Lung (tissue), 11 donors: ENCODE measurements at regions not wholly inside any gene's neighbourhood (a gene's known extent, or its start where the extent isn't known, plus 50 kb on each side); places are given as distances from the start of the nearest gene placed in this dataset.

Source experiments
- ATAC-seq: fragments of 200-7000 bp; cut with Tn5 transposase; one replicate; pipeline ENCODE4 v1.9.1; 2020; ENCODE audit warnings: moderate number of reproducible peaks; ENCODE audit not compliant: insufficient read depth, low FRiP score
- DNase-seq, 3 donors: peaks; one replicate each; pipeline ENCODE4 v3.0.0-alpha.2; 2013 to 2017
- H3K27ac ChIP-seq, 2 donors: one replicate each; pipeline ENCODE4 v1.5.1; 2013; ENCODE audit warnings: mild to moderate bottlenecking in 2 of 2, moderate library complexity in 2 of 2, control low read depth in 1 of 2, inconsistent platforms in 1 of 2, low read depth in 1 of 2, low read length in 1 of 2
- H3K27me3 ChIP-seq, 3 donors: one replicate each; pipeline ENCODE4 v1.5.1; 2013; ENCODE audit warnings: low read length in 2 of 3; ENCODE audit not compliant: control insufficient read depth in 3 of 3, insufficient read depth in 3 of 3
- H3K36me3 ChIP-seq, 4 donors: one replicate each; pipeline ENCODE4 v1.5.1; 2013; ENCODE audit warnings: low read length in 4 of 4, mild to moderate bottlenecking in 1 of 4, moderate library complexity in 1 of 4; ENCODE audit not compliant: control insufficient read depth in 4 of 4, insufficient read depth in 4 of 4
- H3K4me1 ChIP-seq, 5 donors: one replicate each; pipeline ENCODE4 v1.5.1; 2013; ENCODE audit warnings: low read length in 5 of 5, mild to moderate bottlenecking in 2 of 5, moderate library complexity in 1 of 5; ENCODE audit not compliant: control insufficient read depth in 5 of 5, insufficient read depth in 5 of 5
- H3K4me3 ChIP-seq: one replicate; pipeline ENCODE4 v1.5.1; 2013; ENCODE audit warnings: mild to moderate bottlenecking, control low read depth, moderate library complexity
- H3K9ac ChIP-seq, 2 donors: one replicate each; pipeline ENCODE4 v1.5.1; 2013; ENCODE audit warnings: low read length in 2 of 2, control low read depth in 1 of 2; ENCODE audit not compliant: insufficient read depth in 1 of 2
- H3K9me3 ChIP-seq, 4 donors: one replicate each; pipeline ENCODE4 v1.5.1; 2013; ENCODE audit warnings: low read length in 3 of 4, mild to moderate bottlenecking in 1 of 4, moderate library complexity in 1 of 4; ENCODE audit not compliant: control insufficient read depth in 4 of 4, insufficient read depth in 3 of 4
- WGBS, 2 donors: extraction: QIAGEN DNeasy Blood & Tissue Kit; methylation state at CpG; one replicate each; pipeline ENCODE4 v1.1.7; 2013; 5-methylcytosine and 5-hydroxymethylcytosine counted together
- TF ChIP-seq, protein P1 (sequence below): IDR thresholded peaks from 2 replicates; pipeline ENCODE4 v1.5.1; 2012; ENCODE audit warnings: mild to moderate bottlenecking; ENCODE audit errors: control extremely low read depth, extremely low read depth
- donor health status: control.
- donor health status: control.
- donor health status: Bipolar disorder and iron deficiency.
- donor health status: healthy.
- donor health status: DM: yes; HTN: yes; CAD: no.

DNA sequence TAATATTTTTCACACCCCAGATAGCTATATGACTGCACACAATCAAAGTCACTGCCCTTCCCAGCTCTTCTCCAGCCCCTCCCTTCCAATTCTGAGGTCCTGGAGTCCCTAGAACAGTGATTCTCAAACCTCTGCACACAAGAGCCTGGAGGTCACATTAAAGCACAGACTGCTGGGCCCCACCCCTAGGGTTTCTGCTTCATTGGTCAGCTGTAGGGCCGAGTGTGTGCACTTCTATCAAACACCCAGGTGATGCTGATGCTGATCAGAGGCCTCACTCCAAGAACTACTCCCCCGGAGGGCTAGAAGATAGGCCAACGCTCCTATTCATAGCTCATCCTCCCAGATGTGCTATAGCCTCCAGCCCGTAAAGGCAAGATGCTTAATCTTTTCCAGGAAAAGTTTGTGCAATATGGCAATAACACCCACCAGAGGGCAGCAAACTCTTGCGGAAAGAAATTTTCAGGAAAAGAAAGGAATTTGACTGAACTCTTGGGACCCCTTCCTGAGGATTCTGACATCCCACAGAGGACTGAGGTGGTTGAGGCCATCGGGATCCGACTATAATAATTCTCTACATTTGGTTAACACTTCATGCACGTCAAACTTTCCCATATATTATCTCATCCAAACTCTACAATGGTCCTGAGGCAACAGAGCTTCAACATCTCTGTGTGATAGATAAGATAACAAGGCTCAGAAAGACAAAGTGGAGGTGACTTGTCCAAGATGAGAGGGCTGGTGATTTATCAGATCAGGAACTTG is 194.2 kb upstream of the PKDCC start:
- H3K4me3 ChIP-seq = no peak overlapping the region
- peaks cover 0 to 4% (median 0%) of the 10 kb centered on the region in 3 donors for H3K27me3 ChIP-seq
- H3K36me3 ChIP-seq = no peaks in the 10 kb centered on the region
- H3K4me1 ChIP-seq = no peaks in the 10 kb centered on the region
- WGBS, 2 donors = 11 to 17% methylated on average over 8 of the region's 8 CpGs
- DNase-seq (peak; percentile 72 to 82 (median 80)), ATAC-seq (peak; percentile 34)
- TF ChIP-seq, protein P1, sequence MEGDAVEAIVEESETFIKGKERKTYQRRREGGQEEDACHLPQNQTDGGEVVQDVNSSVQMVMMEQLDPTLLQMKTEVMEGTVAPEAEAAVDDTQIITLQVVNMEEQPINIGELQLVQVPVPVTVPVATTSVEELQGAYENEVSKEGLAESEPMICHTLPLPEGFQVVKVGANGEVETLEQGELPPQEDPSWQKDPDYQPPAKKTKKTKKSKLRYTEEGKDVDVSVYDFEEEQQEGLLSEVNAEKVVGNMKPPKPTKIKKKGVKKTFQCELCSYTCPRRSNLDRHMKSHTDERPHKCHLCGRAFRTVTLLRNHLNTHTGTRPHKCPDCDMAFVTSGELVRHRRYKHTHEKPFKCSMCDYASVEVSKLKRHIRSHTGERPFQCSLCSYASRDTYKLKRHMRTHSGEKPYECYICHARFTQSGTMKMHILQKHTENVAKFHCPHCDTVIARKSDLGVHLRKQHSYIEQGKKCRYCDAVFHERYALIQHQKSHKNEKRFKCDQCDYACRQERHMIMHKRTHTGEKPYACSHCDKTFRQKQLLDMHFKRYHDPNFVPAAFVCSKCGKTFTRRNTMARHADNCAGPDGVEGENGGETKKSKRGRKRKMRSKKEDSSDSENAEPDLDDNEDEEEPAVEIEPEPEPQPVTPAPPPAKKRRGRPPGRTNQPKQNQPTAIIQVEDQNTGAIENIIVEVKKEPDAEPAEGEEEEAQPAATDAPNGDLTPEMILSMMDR = peak; percentile 40
- H3K27ac ChIP-seq = no peak overlapping the region
- no peak overlapping the region for H3K9ac ChIP-seq
- no peaks in the 10 kb centered on the region for H3K9me3 ChIP-seq

DNA sequence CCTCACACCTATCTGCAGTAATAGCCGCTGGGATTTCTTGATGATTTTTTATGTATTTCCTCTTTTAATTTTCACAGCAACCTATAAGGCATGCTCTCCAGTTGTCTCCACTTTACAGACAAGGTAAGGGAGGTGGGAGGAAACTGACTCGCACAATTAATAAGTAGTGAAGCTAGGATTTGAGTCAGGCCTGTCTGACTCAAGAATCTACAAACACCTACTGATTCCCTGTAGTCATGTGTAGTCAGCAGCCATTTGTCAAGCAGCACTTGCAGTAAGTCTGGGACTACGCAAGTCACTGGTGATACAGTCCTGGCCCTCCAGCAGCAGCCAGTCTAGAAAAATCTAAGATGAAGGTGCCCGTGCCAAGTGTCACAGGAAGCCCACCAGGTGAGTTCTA is 193.6 kb upstream of the PKDCC start:
- no peak for DNase-seq
- TF ChIP-seq, protein P1 = no peak
- 80 to 87% methylated on average over 4 of the region's 4 CpGs for WGBS, 2 donors
- Histone ChIP-seq H3K4me1 (no peaks in the 10 kb centered on the region), H3K9ac (no peak overlapping the region), H3K36me3 (no peaks in the 10 kb centered on the region), H3K9me3 (no peaks in the 10 kb centered on the region), H3K27ac (no peak overlapping the region), H3K27me3 (peaks cover 0 to 4% (median 0%) of the 10 kb centered on the region in 3 donors), H3K4me3 (no peak overlapping the region)
- no peak for ATAC-seq

DNA sequence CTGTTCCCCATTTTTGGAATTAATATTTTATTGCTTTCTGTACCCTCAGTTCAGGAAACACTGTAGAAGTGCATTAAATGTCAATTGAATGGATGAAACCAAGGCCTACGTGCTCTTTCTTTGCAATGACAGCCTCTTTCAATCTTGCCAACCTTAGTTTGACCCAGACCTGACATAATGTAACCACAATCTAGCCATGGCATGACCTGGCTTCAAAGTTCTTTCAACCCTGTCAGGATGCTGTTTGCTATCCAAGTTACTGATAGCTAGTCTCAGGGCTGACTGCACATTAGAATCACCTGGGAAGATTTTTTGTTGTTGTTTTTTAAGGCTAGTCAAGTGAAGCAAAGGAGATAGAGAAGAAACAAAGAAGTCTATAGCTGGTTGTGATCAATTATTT is 190.9 kb upstream of the PKDCC start:
- ATAC-seq (no peak), DNase-seq (no peak)
- Histone ChIP-seq H3K36me3 (no peaks in the 10 kb centered on the region), H3K9ac (no peak overlapping the region), H3K27me3 (no peaks in the 10 kb centered on the region), H3K9me3 (no peaks in the 10 kb centered on the region), H3K4me3 (no peak overlapping the region), H3K4me1 (no peaks in the 10 kb centered on the region), H3K27ac (no peak overlapping the region)
- WGBS, 2 donors = 73 to 79% methylated on average over 1 of the region's 1 CpG
- TF ChIP-seq, protein P1 = no peak
